HG02973 (cell line): ENCODE measurements at regions not wholly inside any gene's neighbourhood (a gene's known extent, or its start where the extent isn't known, plus 50 kb on each side); places are given as distances from the start of the nearest gene placed in this dataset.

ENCODE experiments used
- ATAC-seq: cut with Tn5 transposase; IDR thresholded peaks from one replicate; pipeline ENCODE4 v1.9.1; 2021; ENCODE audit warnings: moderate library complexity; ENCODE audit not compliant: unreplicated experiment

DNA sequence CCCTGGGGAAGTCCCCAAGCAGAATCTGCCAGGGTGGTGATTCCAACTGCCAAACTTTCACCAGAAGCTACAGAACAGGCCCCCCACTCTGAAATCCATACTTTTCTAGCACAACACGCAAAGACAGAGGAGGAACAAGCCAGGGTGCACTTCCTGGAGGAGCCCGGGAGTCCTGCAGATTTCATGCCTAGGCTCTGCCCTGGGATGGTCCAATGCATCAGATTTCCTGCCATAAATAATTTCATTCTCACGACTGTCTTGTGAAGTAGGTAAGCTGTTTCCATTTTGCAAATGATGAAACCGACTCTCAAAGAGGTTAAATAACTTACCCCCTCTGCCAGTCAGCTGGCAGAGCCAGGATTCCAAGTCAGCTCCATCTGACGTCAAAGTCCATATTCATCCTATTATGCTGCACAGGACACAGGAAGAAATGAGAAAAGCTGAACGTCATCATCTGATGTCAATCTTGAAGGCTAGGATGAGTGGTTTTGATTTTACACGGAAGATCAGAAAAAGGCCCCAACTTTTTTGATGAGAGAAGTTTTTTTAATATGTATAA is 134.8 kb upstream of the IGF1R start:
- ATAC-seq: no peak

DNA sequence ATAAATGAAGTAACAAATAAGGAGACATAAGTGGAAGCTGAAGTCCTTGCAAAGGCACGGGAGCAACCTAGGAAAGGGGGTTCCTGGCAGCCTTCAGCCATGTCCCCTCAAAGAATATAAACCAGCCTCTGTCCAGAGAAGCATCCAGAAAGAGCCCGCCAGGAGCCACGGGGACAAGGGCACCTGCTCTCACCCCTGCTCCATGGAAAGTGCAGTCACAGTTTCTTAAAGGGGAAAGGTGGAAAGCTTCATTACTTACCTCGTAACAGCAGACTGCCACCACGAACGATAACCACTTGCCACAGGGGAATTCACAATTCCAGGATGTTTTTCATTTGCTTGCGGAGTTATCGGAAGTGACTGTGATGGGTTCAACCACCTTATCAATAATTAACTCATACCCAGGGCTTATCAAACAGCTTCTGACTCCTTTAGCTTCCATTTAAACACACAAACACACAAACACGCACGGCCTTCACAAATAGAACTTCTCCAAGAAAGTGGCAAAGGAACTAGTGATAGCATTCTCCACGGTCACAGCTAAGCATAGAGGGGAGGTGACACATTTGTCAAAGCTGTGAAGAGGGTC is 134.2 kb upstream of the IGF1R start:
- ATAC-seq: no peak

DNA sequence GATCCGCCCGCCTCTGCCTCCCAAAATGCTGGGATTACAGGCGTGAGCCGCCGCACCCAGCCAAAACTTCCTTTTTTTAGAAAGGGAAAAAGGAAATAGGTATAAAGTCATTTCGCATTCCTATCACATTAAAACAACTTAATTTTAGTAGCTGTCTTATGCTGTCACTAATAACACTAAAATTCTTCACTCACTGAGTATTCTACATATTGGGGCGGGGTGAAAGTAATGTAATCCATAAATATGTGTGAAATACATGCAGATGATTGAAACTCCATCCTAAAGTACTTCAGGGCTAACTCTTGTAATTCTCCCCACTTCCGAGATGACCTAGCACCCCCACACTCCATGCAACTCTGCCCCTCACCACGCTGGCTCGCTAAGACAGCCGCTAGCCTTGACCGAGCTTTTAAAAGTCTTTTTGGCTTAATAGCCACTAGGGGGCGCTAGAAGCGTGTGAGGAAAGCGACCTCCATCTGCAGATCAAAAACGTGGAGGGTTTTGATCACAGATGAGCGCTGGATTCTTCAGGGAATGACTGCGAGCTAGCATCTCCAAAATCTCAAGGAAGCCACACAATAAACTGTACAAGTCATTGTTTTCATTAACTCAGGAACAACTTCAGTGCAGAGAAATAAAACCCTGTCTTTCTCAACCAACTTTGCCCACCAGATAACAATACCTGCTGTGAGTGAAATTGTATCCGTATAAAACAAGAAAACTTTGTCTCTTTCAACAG is 129.3 kb upstream of the IGF1R start:
- peak; percentile 87 for ATAC-seq

DNA sequence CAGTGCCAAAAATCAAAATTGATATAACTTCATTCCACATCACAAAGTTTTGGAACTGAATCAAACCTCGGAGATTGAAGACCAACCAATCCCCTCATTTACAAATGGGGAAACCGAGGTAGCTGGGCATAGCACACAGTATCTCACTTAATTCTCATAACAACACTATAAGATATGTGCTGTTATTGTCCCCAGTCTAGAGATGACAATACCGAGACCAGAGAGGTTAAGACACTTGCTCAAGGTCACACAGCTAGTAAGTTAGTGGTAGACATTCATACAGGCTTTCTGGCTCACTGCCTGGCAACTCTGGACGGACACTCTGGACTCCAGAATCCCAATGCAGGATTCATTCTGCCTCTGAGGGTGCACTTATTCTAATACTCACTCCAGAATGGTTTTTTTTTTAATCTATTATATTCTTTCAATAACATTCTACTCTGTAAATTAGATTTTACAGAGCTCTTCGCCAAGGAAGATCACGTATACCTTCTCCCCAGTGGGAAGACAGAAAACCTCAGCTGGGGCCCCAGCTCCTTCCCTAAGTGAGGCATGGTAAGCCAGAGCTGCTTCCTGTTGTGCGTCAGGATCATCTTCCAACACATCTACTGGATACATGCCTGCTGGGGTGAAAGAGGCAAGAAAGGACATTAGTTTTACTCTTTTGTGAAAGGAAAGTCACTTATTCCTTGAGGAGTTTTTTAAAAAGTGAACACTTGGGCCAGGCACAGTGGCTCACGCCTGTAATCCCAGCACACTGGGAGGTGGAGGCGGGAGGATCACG is 128.4 kb upstream of the IGF1R start:
- no peak for ATAC-seq

DNA sequence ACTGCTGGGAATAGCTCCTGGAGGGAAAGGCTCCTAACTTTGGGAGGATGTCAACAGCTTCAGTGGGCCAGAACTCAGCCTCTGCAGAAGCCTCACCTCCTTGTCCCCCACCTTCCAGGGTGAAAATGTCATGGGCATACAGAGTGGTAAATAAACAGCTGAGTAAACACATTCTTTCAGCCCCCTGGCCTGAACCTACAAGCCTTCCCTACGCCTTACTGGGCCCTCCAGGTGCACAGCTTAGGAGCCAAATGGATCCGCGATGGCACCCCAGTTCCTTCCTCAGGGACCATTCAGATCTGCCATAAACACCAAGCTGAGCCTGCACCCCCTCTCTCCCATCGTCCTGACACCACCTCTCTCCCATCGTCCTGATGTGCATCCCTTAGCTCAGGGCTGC is 126.2 kb upstream of the IGF1R start:
- ATAC-seq: no peak

DNA sequence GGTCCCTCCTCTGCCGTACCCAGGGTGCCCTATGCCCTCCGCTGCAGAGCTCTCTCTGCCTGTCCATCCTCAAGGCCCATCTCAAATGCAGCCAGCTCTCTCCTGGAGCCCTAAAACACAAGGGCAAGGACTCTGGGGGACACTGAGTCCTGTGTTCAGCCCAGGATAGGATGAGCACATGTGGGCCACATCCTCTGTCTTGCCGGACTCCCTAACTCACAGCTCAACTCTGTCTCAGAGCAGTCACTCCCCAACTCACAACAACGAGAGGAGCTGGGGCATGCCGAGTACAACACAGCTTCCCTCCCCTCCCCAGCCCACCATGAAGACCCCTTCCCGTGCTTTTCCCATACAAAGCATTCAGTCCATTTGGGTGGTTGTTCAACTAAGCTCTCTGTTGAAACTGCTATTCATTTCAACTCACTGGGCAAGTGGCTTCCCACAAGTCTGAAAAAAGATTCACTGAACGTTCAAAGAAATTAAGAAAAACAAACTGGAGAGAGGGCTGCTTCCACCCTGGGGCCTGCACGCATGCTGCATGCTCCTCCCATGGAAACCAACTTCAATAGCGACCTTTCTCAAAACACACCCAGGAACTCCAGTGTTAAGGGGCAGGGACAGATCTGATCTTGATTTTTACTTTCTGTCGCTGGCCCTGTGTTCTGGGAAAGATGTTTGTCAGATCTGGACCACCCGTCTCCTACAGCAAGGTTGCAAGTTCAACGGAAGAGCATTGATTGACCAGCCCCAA is 124.3 kb upstream of the IGF1R start:
- no peak for ATAC-seq

DNA sequence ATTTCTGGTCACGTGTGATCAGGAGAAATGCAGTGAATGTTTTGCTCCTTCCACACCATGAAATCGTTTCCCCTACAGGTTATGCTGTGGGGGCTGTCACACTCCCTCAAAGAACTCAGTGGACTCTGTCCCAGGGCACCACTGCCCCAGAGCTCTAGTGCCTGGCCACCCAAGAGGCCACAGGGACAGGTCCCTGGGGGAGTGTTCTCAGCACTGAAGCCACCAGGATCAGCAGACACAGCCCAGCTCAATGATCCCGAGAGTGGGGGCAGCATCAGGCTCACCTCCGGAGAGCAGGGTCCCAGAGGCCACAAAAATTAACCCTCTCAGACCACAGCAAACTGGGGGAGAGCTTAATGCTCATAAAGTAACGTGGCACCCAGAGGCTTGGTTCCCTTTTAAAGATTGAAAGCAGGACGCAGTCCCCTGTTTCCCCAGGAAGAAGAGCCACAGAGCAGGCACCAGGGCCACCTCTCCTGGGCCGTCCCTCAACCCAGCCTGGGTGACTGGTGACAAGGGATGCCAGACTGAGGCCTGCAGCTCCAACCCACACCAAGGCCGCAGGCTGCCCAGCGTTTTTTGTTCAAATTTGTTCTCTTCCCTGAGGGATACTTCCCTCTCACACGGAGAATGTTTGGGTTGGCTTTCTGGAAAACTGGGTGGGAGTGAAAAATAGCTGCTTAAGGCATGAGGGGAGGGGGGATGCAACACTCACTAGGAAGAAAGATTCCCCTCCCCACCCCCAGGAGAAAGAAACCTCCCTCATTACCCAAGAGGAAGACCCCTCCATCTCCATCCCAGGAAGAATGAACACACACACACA is 123.3 kb upstream of the IGF1R start:
- no peak for ATAC-seq

DNA sequence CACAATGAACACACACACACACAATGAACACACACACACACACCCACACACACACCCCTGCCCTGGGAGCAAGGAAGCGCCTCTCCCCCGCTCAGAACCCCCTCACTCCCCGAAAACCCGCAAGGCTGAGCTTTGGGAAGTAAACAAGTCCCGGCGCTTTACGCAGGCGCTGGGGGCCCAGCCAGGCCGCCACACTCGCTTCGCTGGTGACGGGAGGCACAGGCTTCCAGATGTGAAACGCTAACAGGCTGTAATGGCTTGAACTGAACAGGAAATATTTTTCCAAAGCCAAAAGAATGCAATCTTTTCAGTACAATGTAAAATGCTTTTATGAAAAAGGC is 122.7 kb upstream of the IGF1R start:
- no peak for ATAC-seq

DNA sequence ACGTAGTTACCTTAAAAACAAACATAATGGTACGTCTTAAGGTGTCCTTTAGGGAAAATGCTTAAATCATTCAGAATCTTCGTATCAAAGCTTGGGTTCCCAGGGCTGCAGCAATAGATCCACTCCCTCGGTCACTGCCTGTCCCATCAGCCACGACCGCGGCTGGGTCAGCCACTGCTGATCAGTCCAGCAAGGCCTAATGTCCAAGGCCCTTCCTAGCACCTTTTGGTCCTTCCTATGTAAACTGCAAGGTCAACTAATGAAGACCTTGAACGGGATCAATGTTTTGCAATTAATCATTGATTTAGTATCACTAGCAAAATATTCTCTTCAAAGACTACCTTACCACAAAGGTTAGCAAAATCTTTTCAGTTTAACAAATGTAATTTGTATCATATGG is 122.2 kb upstream of the IGF1R start:
- no peak for ATAC-seq

DNA sequence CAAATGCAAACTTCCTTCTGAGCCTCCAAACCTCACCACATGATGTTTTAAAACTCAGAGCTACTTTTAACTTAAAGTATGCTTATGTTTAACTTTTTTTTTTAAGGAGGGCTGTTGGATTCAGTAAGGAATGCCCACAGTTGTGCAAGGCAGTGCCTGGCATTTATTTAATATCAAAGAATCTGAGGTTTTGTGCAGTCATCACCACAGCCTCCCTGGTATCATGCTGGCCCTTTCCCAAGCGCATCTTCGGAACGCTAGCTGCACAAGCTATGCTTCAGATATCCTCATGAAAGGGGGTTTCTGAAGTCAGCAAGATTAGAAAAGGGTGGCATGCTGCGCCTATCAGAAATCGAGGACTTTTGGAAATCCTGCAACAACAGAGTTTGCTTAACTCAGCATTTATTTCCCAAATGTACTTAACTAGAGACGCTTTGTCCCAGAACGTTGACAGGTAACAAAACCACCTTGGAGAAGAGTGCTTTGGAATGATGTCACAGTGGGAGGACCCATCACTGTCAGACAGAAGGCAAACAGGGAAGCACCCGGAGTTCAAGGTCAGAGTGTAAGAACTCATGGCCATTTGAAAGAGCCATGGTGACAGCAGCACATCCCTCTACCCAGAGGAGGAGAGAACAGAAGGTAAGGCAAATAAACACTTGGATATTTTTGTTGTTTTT is 120.2 kb upstream of the IGF1R start:
- no peak for ATAC-seq

DNA sequence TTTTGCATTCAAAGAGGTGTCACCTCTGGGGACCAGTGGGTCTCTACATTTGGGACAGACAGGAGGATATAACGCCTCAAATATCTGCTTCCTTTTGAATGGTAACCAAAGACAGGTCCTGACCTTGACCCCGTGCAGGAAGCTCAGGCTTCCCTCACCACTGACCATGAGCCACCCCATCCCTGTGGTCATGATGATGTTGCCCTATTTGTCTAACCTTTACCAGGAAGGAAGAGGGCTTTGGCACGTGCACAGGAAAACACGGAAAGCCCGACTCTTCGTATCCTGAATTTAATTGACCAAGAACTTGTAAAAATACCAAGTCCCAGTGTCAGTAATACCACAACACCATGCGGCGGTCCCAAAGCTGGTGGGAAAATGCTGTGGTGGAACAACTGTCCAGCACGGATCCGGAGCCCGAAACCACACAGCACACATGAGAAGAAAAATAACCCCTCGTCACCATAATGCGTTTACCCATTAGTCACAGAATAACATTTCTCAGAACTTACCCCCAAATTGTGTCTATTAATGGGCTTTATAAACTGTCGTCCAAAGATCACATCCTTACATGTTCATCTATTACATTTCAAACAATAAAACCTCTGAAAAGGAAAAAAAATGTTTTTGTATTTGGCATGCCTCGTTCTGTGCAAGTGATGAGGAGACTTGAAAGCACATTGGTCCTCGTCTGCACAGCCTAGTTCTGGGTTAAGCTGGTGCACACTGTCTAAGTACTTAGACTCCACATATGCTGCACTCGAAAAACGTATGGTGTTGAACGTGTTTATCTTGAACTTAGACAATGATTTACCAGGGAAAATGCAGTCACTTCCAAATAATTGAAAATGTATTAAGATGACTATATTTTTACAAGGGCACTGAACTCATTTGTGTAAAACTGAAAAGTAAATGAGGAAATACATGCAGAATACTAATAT is 118.9 kb upstream of the IGF1R start:
- ATAC-seq: no peak

DNA sequence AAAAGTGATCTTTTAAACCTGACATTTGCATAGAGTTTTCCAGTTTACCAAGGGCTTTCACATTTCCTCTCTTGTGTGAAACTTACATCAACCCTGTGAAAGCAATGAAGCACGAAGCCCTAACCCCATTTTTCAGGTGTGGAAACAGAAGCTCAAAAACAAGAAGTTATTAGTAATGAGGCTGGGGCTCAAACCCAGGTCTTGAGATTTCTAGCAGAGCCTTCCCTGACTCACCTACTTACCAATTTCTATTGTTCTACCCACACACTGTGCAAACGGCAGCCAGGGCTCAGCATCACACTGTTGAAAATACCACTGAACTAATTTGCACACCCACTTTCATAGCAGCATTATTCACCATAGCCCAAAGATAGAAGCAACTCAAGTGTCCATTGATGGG is 117.8 kb upstream of the IGF1R start:
- ATAC-seq: no peak

DNA sequence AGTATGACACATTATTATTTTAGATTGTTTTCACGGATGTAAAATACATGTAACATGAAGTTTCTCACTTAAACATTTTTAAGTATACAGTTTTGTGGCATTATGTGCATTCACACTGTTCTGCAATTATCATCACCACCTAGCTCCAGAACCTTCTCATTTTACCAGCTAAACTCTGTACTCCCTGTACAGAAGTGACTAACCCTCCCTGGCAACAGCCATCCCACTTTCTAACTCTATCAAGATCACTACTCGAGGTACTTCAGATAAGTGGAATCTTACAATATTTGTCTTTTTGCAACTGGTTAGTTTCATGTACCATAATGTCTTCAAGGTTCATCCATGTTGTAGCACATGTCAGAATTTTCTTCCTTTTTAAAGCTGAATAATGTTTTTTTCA is 116.3 kb upstream of the IGF1R start:
- no peak for ATAC-seq

DNA sequence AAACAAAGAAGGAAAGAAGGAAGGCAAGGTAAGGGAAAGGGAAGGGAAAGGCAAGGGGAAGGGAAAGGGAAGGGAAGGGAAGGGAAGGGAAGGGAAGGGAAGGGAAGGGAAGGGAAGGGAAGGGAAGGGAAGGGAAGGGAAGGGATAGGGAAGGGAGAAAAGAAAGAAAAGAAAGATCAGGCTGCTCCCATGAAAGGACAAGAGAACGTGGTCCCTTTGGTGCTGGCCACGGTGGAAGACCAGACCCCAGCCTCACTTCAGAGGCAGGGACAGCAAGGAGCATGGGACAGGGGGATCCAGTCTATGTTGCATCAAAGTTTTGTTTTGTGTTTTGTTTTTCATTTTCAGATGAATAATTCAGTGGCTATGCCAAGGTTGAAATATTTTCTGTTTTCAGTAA is 111.4 kb upstream of the IGF1R start:
- no peak for ATAC-seq

DNA sequence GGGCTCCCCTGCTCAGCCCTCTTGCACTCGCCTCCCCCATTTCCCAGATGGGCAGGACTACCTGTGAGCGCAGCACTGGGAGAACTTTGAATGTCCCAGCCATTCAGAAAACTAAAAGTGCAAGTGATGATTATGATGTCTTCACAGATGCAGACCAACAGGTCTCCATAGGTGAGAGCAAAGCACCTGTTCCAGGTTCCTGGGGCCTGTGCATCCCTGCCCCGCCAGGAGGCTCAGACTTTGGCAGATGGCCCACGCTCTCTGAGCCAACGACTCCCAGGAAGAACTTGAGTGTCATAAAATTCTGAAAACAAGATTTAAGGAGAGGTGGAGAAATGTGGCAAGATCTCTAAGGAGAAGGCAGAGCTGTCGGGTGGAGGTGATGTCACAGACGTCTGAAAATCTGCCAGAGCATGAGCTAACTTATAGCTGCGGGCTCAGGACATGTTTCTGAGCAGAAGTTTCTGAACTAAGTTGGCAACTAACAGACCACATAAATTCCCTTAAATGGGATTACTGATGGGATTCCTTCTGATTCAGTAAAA is 110.8 kb upstream of the IGF1R start:
- no peak for ATAC-seq

DNA sequence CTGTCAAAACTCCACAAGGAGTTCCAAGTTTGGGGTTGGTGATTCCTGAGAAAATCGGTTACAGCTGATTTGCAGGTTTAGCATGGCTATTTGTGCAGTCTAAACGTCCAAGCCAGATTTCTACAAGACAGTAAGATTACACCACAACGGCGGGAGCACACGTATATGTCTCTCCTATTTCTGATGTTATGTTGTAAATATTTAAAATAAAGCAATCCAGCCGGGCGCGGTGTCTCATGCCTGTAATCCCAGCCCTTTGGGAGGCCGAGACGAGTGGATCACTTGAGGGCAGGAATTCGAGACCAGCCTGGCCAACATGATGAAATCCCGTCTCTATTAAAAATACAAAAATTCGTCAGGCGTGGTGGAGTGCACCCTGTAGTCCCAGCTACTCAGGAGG is 106.8 kb upstream of the IGF1R start:
- ATAC-seq: no peak

DNA sequence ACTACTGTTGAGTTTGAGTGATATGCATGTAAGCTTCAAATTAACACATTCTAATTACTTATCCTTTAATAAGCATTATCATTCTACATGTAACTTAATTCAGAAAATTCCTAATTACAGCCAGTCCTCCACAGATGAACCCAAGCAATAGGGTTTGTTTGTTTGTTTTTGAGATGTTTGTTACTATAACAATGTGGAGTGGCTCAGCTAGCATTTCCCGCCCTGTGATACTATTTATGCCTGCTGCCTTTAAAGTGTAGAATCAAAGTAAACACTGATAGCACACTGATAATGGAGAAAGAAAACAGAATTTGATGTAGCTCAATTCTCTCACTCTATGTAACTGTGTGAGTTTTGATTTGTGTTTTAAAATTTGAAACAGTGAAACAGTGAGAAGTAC is 105.1 kb upstream of the IGF1R start:
- ATAC-seq: no peak

DNA sequence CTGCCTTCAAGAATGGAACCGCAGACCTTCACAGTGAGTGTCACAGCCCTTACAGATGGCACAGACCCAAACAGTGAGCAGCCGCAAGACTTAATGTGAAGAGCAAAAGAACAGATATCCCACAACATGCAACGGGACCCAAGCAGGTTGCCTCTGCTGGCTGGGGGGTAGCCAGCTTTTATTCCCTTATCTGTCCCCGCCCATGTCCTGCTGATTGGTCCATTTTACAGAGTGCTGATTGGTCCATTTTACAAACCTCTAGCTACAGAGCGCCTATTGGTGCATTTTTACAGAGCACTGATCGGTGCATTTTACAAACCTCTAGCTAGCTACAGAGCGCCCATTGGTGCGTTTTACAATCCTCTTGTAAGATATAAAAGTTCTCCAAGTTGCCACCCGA is 102.0 kb upstream of the IGF1R start:
- no peak for ATAC-seq

DNA sequence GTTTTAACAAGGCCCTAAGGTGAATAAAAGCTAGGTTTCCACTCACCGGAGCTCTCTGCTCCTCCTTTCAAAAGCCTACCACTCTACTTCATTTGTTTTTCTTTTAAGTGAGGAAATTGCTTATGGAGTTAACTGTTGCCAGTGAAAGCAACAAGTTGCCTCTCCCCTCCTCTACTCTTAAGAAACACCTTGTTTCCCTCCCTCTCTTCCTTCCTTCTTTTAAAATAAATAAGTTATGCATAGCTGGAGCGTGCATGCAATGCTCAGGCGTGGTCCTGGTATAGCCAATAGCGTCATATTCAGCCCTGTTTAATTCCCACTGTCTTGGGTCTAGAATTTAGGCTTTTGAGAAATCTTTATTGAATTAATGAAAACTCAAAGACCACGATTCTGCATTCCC is 101.1 kb upstream of the IGF1R start:
- no peak for ATAC-seq
